Lower leg skin (tissue), 3 donors: ENCODE measurements at regions not wholly inside any gene's neighbourhood (a gene's known extent, or its start where the extent isn't known, plus 50 kb on each side); places are given as distances from the start of the nearest gene placed in this dataset.

Experiments
- POLR2A ChIP-seq, 2 donors: fragments of 450-650 bp; IDR thresholded peaks; one replicate each; pipeline ENCODE4 v1.6.1; 2016 to 2017; ENCODE audit warnings: antibody characterized with exemption in 2 of 2, mild to moderate bottlenecking in 1 of 2, moderate library complexity in 1 of 2
- TF ChIP-seq, protein P1 (sequence below), 3 donors: fragments of 450-650 bp; IDR thresholded peaks; one replicate each; pipeline ENCODE4 v1.5.1; 2016; ENCODE audit warnings: antibody characterized with exemption in 3 of 3, mild to moderate bottlenecking in 3 of 3, moderate library complexity in 2 of 3

DNA sequence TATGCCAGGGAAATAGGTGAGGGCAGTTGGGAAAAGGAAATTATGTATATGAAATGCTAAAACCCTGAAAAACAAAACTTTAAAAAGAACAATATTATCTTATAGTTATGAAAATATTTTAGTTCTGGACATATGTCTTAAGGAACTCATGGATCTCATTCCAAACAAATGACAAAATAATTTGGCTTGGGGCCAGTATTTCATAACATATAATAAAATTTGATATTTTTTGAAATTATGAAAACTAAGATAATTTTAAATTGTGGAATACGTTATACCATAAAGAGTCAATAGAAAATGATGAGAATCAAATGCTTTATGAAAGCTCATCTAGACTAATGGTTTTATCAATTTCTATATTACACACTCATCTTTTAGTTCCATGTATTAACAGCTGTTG, 173.8 kb upstream of the DCN start:
- TF ChIP-seq, protein P1, sequence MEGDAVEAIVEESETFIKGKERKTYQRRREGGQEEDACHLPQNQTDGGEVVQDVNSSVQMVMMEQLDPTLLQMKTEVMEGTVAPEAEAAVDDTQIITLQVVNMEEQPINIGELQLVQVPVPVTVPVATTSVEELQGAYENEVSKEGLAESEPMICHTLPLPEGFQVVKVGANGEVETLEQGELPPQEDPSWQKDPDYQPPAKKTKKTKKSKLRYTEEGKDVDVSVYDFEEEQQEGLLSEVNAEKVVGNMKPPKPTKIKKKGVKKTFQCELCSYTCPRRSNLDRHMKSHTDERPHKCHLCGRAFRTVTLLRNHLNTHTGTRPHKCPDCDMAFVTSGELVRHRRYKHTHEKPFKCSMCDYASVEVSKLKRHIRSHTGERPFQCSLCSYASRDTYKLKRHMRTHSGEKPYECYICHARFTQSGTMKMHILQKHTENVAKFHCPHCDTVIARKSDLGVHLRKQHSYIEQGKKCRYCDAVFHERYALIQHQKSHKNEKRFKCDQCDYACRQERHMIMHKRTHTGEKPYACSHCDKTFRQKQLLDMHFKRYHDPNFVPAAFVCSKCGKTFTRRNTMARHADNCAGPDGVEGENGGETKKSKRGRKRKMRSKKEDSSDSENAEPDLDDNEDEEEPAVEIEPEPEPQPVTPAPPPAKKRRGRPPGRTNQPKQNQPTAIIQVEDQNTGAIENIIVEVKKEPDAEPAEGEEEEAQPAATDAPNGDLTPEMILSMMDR (IDR thresholded peaks at IDR 0.05) = no peak
- TF ChIP-seq POLR2A (IDR thresholded peaks at IDR 0.05) = no peak
